Tibial nerve (tissue), 4 donors: ENCODE measurements at regions not wholly inside any gene's neighbourhood (a gene's known extent, or its start where the extent isn't known, plus 50 kb on each side); places are given as distances from the start of the nearest gene placed in this dataset.

Experiments
- CTCF ChIP-seq, 5 experiments: fragments of 200-600 bp in 3 of 5; fragments of 450-650 bp in 2 of 5; sonication (generic) in 3 of 5; IDR thresholded peaks; one replicate each; pipeline ENCODE4 v1.5.1; 2016 to 2019; ENCODE audit warnings: antibody characterized with exemption in 5 of 5, mild to moderate bottlenecking in 3 of 5, moderate library complexity in 2 of 5
- EP300 ChIP-seq, 2 donors: sonication (generic); formaldehyde crosslinking; IDR thresholded peaks; one replicate each; pipeline ENCODE4 v1.6.1; 2017; ENCODE audit warnings: antibody characterized with exemption in 2 of 2, mild to moderate bottlenecking in 1 of 2
- POLR2A ChIP-seq, 2 donors: fragments of 450-650 bp; IDR thresholded peaks; one replicate each; pipeline ENCODE4 v1.6.1; 2017; ENCODE audit warnings: antibody characterized with exemption in 2 of 2, mild to moderate bottlenecking in 2 of 2, moderate library complexity in 2 of 2

- TF ChIP-seq CTCF (IDR thresholded peaks at IDR 0.05) (no peak), POLR2A (IDR thresholded peaks at IDR 0.05) (no peak), EP300 (IDR thresholded peaks at IDR 0.05) (no peak)
Measured at GRCh38 chr16:59698346-59699020, 964.4 kb upstream of the GOT2 start.
